ENCODE measurements at regions not wholly inside any gene's neighbourhood (a gene's known extent, or its start where the extent isn't known, plus 50 kb on each side); places are given as distances from the start of the nearest gene placed in this dataset.
A peak's percentile ranks its signal among the peaks of the same experiment; 100 is the strongest.

DNA sequence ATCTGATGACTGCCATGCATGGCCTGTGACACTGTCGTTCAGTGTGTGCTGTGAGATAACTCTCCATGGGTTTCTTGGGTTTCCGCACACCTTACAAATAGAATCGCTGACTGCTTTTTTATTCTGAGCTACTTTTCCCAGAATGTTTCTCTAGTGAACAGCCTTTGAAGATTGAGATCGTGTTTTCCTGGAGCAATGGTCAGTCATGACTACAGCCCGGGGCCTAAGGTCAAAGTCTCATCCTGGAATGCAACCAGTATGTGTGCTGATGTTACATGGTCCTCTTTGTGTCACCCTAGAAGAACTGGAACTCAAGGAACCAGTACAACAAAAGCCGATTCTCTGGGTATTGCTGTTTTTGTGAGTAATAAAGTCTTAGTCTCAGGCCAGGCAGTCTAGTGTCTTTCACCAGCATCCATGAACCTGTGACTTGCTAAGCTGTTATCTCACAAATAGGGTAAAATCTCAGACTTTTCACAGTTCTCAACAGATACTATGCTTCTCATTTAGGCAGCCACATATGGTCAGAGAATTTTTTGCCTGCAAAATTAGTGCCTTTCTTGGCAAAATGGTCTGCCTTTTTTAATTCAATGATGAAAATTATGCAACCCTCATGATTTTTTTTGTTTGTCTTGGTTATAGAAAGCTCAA, 124.9 kb upstream of the PIEZO2 start (continued):
- TF ChIP-seq ZNF577 (CRISPR knock-in tag; IDR thresholded peaks at IDR 0.05; ENCODE audit: borderline replicate concordance, low read depth), result no peak
- TF ChIP-seq TCF12 (IDR thresholded peaks at IDR 0.05), result no peak
- no peak for TF ChIP-seq TCF12 (CRISPR knock-in tag; IDR thresholded peaks at IDR 0.05)
- TF ChIP-seq ZNF382 (CRISPR knock-in tag; IDR thresholded peaks at IDR 0.05; ENCODE audit: borderline replicate concordance), result no peak
- TF ChIP-seq MAZ (IDR thresholded peaks at IDR 0.05; ENCODE audit: borderline replicate concordance, low read depth, low read length), result no peak
- TF ChIP-seq MAZ (CRISPR knock-in tag; IDR thresholded peaks at IDR 0.05; ENCODE audit: low read depth), result no peak
- TF ChIP-seq ZBTB20 (CRISPR knock-in tag; IDR thresholded peaks at IDR 0.05; ENCODE audit: borderline replicate concordance, low read depth), result no peak
- TF ChIP-seq ZNF749 (CRISPR knock-in tag; IDR thresholded peaks at IDR 0.05; ENCODE audit: borderline replicate concordance), result no peak
- TF ChIP-seq, protein P1, sequence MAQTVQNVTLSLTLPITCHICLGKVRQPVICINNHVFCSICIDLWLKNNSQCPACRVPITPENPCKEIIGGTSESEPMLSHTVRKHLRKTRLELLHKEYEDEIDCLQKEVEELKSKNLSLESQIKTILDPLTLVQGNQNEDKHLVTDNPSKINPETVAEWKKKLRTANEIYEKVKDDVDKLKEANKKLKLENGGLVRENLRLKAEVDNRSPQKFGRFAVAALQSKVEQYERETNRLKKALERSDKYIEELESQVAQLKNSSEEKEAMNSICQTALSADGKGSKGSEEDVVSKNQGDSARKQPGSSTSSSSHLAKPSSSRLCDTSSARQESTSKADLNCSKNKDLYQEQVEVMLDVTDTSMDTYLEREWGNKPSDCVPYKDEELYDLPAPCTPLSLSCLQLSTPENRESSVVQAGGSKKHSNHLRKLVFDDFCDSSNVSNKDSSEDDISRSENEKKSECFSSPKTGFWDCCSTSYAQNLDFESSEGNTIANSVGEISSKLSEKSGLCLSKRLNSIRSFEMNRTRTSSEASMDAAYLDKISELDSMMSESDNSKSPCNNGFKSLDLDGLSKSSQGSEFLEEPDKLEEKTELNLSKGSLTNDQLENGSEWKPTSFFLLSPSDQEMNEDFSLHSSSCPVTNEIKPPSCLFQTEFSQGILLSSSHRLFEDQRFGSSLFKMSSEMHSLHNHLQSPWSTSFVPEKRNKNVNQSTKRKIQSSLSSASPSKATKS (CRISPR knock-in tag; IDR thresholded peaks at IDR 0.05), result no peak
- TF ChIP-seq ELF4 (CRISPR knock-in tag; IDR thresholded peaks at IDR 0.05; ENCODE audit: borderline replicate concordance), result no peak
- no peak; the same call in 1 of the 2 replicates for TF ChIP-seq HMGXB3 (CRISPR knock-in tag; IDR thresholded peaks at IDR 0.05; ENCODE audit: borderline replicate concordance)
- TF ChIP-seq, protein P2, sequence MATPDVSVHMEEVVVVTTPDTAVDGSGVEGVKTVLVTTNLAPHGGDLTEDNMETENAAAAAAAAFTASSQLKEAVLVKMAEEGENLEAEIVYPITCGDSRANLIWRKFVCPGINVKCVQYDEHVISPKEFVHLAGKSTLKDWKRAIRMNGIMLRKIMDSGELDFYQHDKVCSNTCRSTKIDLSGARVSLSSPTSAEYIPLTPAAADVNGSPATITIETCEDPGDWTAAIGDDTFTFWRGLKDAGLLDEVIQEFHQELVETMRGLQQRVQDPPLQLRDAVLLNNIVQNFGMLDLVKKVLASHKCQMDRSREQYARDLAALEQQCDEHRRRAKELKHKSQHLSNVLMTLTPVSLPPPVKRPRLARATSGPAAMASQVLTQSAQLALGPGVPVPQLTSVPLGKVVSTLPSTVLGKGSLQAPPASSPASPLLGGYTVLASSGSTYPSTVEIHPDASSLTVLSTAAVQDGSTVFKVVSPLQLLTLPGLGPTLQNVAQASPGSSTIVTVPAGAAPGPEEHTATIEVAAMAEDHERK (CRISPR knock-in tag; IDR thresholded peaks at IDR 0.05; ENCODE audit: low read depth), result no peak
- 0 out of 2 replicates have a peak, but pooled peaks have one; percentile 12 for TF ChIP-seq ARNTL (CRISPR knock-in tag; IDR thresholded peaks at IDR 0.05)
- TF ChIP-seq SNRNP70 (IDR thresholded peaks at IDR 0.05; ENCODE audit: low read depth, low read length), result no peak
- peak; percentile 89 for TF ChIP-seq ARID5B (CRISPR knock-in tag; IDR thresholded peaks at IDR 0.05)
- TF ChIP-seq ZSCAN21 (CRISPR knock-in tag; IDR thresholded peaks at IDR 0.05; ENCODE audit: borderline replicate concordance), result no peak
- TF ChIP-seq GPN1 (CRISPR knock-in tag; IDR thresholded peaks at IDR 0.05; ENCODE audit: borderline replicate concordance), result no peak
